IMR-90 (cell line): ENCODE measurements at regions not wholly inside any gene's neighbourhood (a gene's known extent, or its start where the extent isn't known, plus 50 kb on each side); places are given as distances from the start of the nearest gene placed in this dataset.

Source experiments
- ATAC-seq: fragments of 200-7000 bp; cut with Tn5 transposase; 2 replicates; pipeline ENCODE4 v1.9.1; 2020; ENCODE audit warnings: low read depth, mild to moderate bottlenecking, moderate library complexity
- BruUV-seq: library from RNA; stranded (reverse); fragments of 400-500 nt; replicated peaks from 2 replicates; lab custom pipeline; 2021; lab: Mats Ljungman, UMichigan
- CTCF ChIA-PET: fragments of 300-600 bp; formaldehyde crosslinking; extraction: SDS; loops from one replicate; lab custom pipeline; 2021; ENCODE audit warnings: antibody characterized with exemption; lab: Yijun Ruan, JAX
- POLR2A ChIA-PET: fragments of 300-600 bp; sonication (Branson Sonifier 250); formaldehyde crosslinking; loops from one replicate; lab custom pipeline; 2022; ENCODE audit warnings: antibody characterized with exemption; ENCODE audit not compliant: unreplicated experiment; lab: Charles Lee
- DNase-seq: peaks from one replicate; pipeline ENCODE4 v3.0.0; 2013
- H2AFZ ChIP-seq: replicated peaks from 2 replicates; pipeline ENCODE3; 2013; ENCODE audit warnings: low read length, mild to moderate bottlenecking; ENCODE audit not compliant: poor library complexity
- H2AK5ac ChIP-seq: 2 replicates; pipeline ENCODE4 v1.6.1; 2013; ENCODE audit warnings: low read depth, low read length, inconsistent platforms
- H2AK9ac ChIP-seq: replicated peaks from 2 replicates; pipeline ENCODE3; 2013; ENCODE audit warnings: mild to moderate bottlenecking, low read depth, low read length, moderate library complexity; ENCODE audit not compliant: poor library complexity
- H2BK120ac ChIP-seq: 2 replicates; pipeline ENCODE4 v1.6.1; 2013; ENCODE audit warnings: low read depth, low read length, inconsistent platforms
- H2BK15ac ChIP-seq: 3 replicates; pipeline ENCODE4 v1.6.1; 2013; ENCODE audit warnings: low read depth, low read length, inconsistent platforms
- H2BK20ac ChIP-seq: 2 replicates; pipeline ENCODE4 v1.6.1; 2013; ENCODE audit warnings: low read depth, mild to moderate bottlenecking, inconsistent platforms, low read length, moderate library complexity
- H2BK5ac ChIP-seq: 2 replicates; pipeline ENCODE4 v1.6.1; 2013; ENCODE audit warnings: mild to moderate bottlenecking, low read depth, low read length, inconsistent platforms; ENCODE audit not compliant: poor library complexity, severe bottlenecking
- H3K14ac ChIP-seq: replicated peaks from 2 replicates; pipeline ENCODE4 v1.6.1; 2013; ENCODE audit warnings: low read depth, low read length, inconsistent platforms
- H3K18ac ChIP-seq: 2 replicates; pipeline ENCODE4 v1.6.1; 2013; ENCODE audit warnings: low read depth, low read length, control low read depth
- H3K23ac ChIP-seq: 2 replicates; pipeline ENCODE4 v1.6.1; 2013; ENCODE audit warnings: low read depth, low read length, inconsistent platforms
- H3K27ac ChIP-seq: 2 replicates; pipeline ENCODE4 v1.5.1; 2013; ENCODE audit warnings: mild to moderate bottlenecking, control low read depth, low read length; ENCODE audit not compliant: insufficient read depth
- H3K27me3 ChIP-seq: 2 replicates; pipeline ENCODE4 v1.6.1; 2013; ENCODE audit warnings: low read length; ENCODE audit not compliant: control insufficient read depth, insufficient read depth
- H3K36me3 ChIP-seq: 2 replicates; pipeline ENCODE4 v1.6.1; 2013; ENCODE audit warnings: low read length, mixed read lengths; ENCODE audit not compliant: control insufficient read depth, insufficient read depth
- H3K4ac ChIP-seq: 2 replicates; pipeline ENCODE4 v1.6.1; 2013; ENCODE audit warnings: low read depth, low read length, inconsistent platforms
- H3K4me1 ChIP-seq: 2 replicates; pipeline ENCODE4 v1.6.1; 2013; ENCODE audit warnings: low read length, mixed read lengths; ENCODE audit not compliant: control insufficient read depth, insufficient read depth
- H3K4me2 ChIP-seq: 2 replicates; pipeline ENCODE4 v1.6.1; 2013; ENCODE audit warnings: low read depth, mild to moderate bottlenecking, control low read depth, low read length, moderate library complexity
- H3K4me3 ChIP-seq: 2 replicates; pipeline ENCODE4 v1.5.1; 2013; ENCODE audit warnings: low read depth, mild to moderate bottlenecking, control low read depth, low read length, moderate library complexity; ENCODE audit not compliant: insufficient read depth
- H3K56ac ChIP-seq: 2 replicates; pipeline ENCODE4 v1.6.1; 2013; ENCODE audit warnings: low read length, inconsistent platforms; ENCODE audit not compliant: insufficient read depth; ENCODE audit errors: extremely low read depth
- H3K79me1 ChIP-seq, 2 experiments: 2 replicates each; pipeline ENCODE4 v1.6.1; 2013; ENCODE audit warnings: low read length in 2 of 2, inconsistent platforms in 1 of 2, low read depth in 1 of 2
- H3K9ac ChIP-seq: 2 replicates; pipeline ENCODE4 v1.6.1; 2013; ENCODE audit warnings: low read depth, low read length, control low read depth
- H3K9me1 ChIP-seq: 2 replicates; pipeline ENCODE4 v1.6.1; 2013; ENCODE audit warnings: low read length, inconsistent platforms; ENCODE audit not compliant: insufficient read depth
- H3K9me3 ChIP-seq: 2 replicates; pipeline ENCODE4 v1.6.1; 2013; ENCODE audit warnings: low read length; ENCODE audit not compliant: control insufficient read depth, insufficient read depth
- H4K20me1 ChIP-seq: 2 replicates; pipeline ENCODE4 v1.6.1; 2013; ENCODE audit warnings: low read length, inconsistent platforms; ENCODE audit not compliant: insufficient read depth
- H4K5ac ChIP-seq: 2 replicates; pipeline ENCODE4 v1.6.1; 2013; ENCODE audit warnings: mild to moderate bottlenecking, low read depth, low read length, control low read depth
- H4K8ac ChIP-seq, 2 experiments: 2 replicates each; pipeline ENCODE4 v1.6.1; 2013; ENCODE audit warnings: low read depth in 2 of 2, low read length in 2 of 2, control low read depth in 1 of 2, inconsistent platforms in 1 of 2
- H4K91ac ChIP-seq: 2 replicates; pipeline ENCODE4 v1.6.1; 2013; ENCODE audit warnings: low read depth, low read length, inconsistent platforms; ENCODE audit not compliant: insufficient read depth
- BHLHE40 ChIP-seq: fragments of 150-350 bp; IDR thresholded peaks from 2 replicates; pipeline ENCODE4 v1.6.1; 2016; ENCODE audit warnings: mild to moderate bottlenecking, low read depth, low read length
- CEBPB ChIP-seq: IDR thresholded peaks from 2 replicates; pipeline ENCODE4 v1.6.1; 2012; ENCODE audit warnings: low read depth, low read length, improper control_type of control experiment
- CHD1 ChIP-seq: IDR thresholded peaks from 2 replicates; pipeline ENCODE4 v1.6.1; 2012; ENCODE audit warnings: low read depth, low read length, improper control_type of control experiment
- CTCF ChIP-seq: conservative IDR thresholded peaks from 2 replicates; pipeline ENCODE4 v1.5.1; 2012; ENCODE audit warnings: mild to moderate bottlenecking, low read depth, low read length, improper control_type of control experiment
- ELK1 ChIP-seq: fragments of 150-350 bp; IDR thresholded peaks from 2 replicates; pipeline ENCODE4 v1.6.1; 2016; ENCODE audit warnings: low read depth, mild to moderate bottlenecking, low read length, moderate library complexity, borderline replicate concordance
- FOS ChIP-seq: fragments of 150-350 bp; IDR thresholded peaks from 2 replicates; pipeline ENCODE4 v1.6.1; 2016; ENCODE audit warnings: low read depth, low read length
- MAFK ChIP-seq: IDR thresholded peaks from 2 replicates; pipeline ENCODE4 v1.6.1; 2012; ENCODE audit warnings: low read depth, low read length, improper control_type of control experiment
- MAZ ChIP-seq: IDR thresholded peaks from 2 replicates; pipeline ENCODE4 v1.6.1; 2012; ENCODE audit warnings: low read depth, mild to moderate bottlenecking, low read length, improper control_type of control experiment, moderate library complexity, borderline replicate concordance
- MXI1 ChIP-seq: IDR thresholded peaks from 2 replicates; pipeline ENCODE4 v1.6.1; 2012; ENCODE audit warnings: low read depth, mild to moderate bottlenecking, low read length, moderate library complexity, borderline replicate concordance
- NFE2L2 ChIP-seq: fragments of 150-350 bp; IDR thresholded peaks from 2 replicates; pipeline ENCODE4 v1.6.1; 2016; ENCODE audit warnings: low read depth, mild to moderate bottlenecking, low read length
- POLR2A ChIP-seq: IDR thresholded peaks from 2 replicates; pipeline ENCODE4 v1.6.1; 2012; ENCODE audit warnings: mild to moderate bottlenecking, low read depth, low read length
- RAD21 ChIP-seq: IDR thresholded peaks from 2 replicates; pipeline ENCODE4 v1.6.1; 2012; ENCODE audit warnings: low read length, improper control_type of control experiment
- RCOR1 ChIP-seq: IDR thresholded peaks from 2 replicates; pipeline ENCODE4 v1.6.1; 2012; ENCODE audit warnings: mild to moderate bottlenecking, low read length, improper control_type of control experiment; ENCODE audit not compliant: insufficient replicate concordance
- RFX5 ChIP-seq: IDR thresholded peaks from 2 replicates; pipeline ENCODE4 v1.8.0; 2012; ENCODE audit warnings: low read depth, mild to moderate bottlenecking, low read length, moderate library complexity
- SMC3 ChIP-seq: fragments of 150-350 bp; IDR thresholded peaks from 2 replicates; pipeline ENCODE4 v1.6.1; 2016; ENCODE audit warnings: low read depth, mild to moderate bottlenecking, antibody characterized with exemption, low read length, moderate library complexity
- USF2 ChIP-seq: fragments of 150-350 bp; IDR thresholded peaks from 2 replicates; pipeline ENCODE4 v1.6.1; 2017; ENCODE audit warnings: mild to moderate bottlenecking, antibody characterized with exemption, low read length, low read depth
- dilution Hi-C: fragments of 300-500 bp; cut with HindIII; formaldehyde crosslinking; loops from one replicate; pipeline ENCODE4 v1.14.3; 2018; ENCODE audit warnings: low sequenced_read_pairs; ENCODE audit not compliant: unreplicated experiment
- in situ Hi-C: fragments of 300-500 bp; cut with MboI; formaldehyde crosslinking; loops from 3 replicates; pipeline ENCODE4 v1.14.3; 2019; ENCODE audit warnings: low sequenced_read_pairs, inconsistent platforms, mixed read lengths
- intact Hi-C: fragments of 100-400 bp; cut with micrococcal nuclease; formaldehyde crosslinking; loops from 2 replicates; pipeline ENCODE4 v1.10.0; 2022

GRCh38 chr3:29215948-29216347 lies 64.9 kb upstream of the RBMS3 start:
- Histone ChIP-seq H3K23ac (no peak overlapping the region), H4K91ac (no peak overlapping the region), H3K9me3 (no peaks in the 10 kb centered on the region), H2BK120ac (no peak overlapping the region), H2AFZ (no peak overlapping the region), H2BK5ac (no peak overlapping the region), H4K5ac (no peak overlapping the region), H2BK15ac (no peak overlapping the region), H2AK5ac (no peak overlapping the region), H3K4ac (no peak overlapping the region), H3K4me1 (peaks cover 3% of the 10 kb centered on the region; the same call in 1 of the 2 replicates), H3K36me3 (no peaks in the 10 kb centered on the region), H3K56ac (no peak overlapping the region), H4K8ac (no peak overlapping the region), H2BK20ac (no peak overlapping the region), H2AK9ac (no peak overlapping the region), H4K20me1 (no peaks in the 10 kb centered on the region), H3K9me1 (no peaks in the 10 kb centered on the region), H3K27ac (no peak overlapping the region), H3K4me3 (no peak overlapping the region), H3K18ac (no peak overlapping the region; the same call in 1 of the 2 replicates), H3K4me2 (no peak overlapping the region), H3K27me3 (no peaks in the 10 kb centered on the region), H3K14ac (no peak overlapping the region), H3K79me1 (no peaks in the 10 kb centered on the region), H3K9ac (no peak overlapping the region)
- DNase-seq: peak; percentile 53
- ChIA-PET POLR2A (no interaction called here), CTCF (no interaction called here)
- ATAC-seq: peak; percentile 67
- dilution Hi-C loops: no loop called here
- in situ Hi-C loops: no loop called here
- TF ChIP-seq MAFK (no peak), CTCF (no peak), POLR2A (no peak), MAZ (no peak), CEBPB (no peak), RAD21 (no peak), FOS (no peak), BHLHE40 (no peak), RCOR1 (no peak), SMC3 (no peak), ELK1 (no peak), RFX5 (no peak), USF2 (no peak), MXI1 (no peak), CHD1 (no peak), NFE2L2 (no peak)
- no TSS peak for BruUV-seq
- intact Hi-C loops: no loop called here
